Ishikawa (cell line): ENCODE measurements at regions not wholly inside any gene's neighbourhood (a gene's known extent, or its start where the extent isn't known, plus 50 kb on each side); places are given as distances from the start of the nearest gene placed in this dataset.

Experiments
- CEBPB ChIP-seq: IDR thresholded peaks from 2 replicates; pipeline ENCODE4 v1.6.1; 2012
- CREB1 ChIP-seq: IDR thresholded peaks from 2 replicates; pipeline ENCODE4 v1.6.1; 2012; ENCODE audit warnings: low read depth
- EGR1 ChIP-seq: IDR thresholded peaks from 2 replicates; pipeline ENCODE4 v1.6.1; 2012
- EP300 ChIP-seq: IDR thresholded peaks from 2 replicates; pipeline ENCODE4 v1.6.1; 2012; ENCODE audit warnings: borderline replicate concordance
- FOXM1 ChIP-seq: IDR thresholded peaks from 2 replicates; pipeline ENCODE4 v1.6.1; 2012; ENCODE audit warnings: low read depth, borderline replicate concordance
- MAX ChIP-seq: IDR thresholded peaks from 2 replicates; pipeline ENCODE4 v1.6.1; 2012
- NFIC ChIP-seq: IDR thresholded peaks from 2 replicates; pipeline ENCODE4 v1.6.1; 2012
- RAD21 ChIP-seq: IDR thresholded peaks from 2 replicates; pipeline ENCODE4 v1.6.1; 2012; ENCODE audit warnings: low read depth
- TAF1 ChIP-seq: IDR thresholded peaks from 2 replicates; pipeline ENCODE4 v1.6.1; 2012; ENCODE audit warnings: low read depth, mild to moderate bottlenecking
- TCF12 ChIP-seq: IDR thresholded peaks from 2 replicates; pipeline ENCODE4 v1.6.1; 2012; ENCODE audit warnings: low read depth
- TEAD4 ChIP-seq: IDR thresholded peaks from 2 replicates; pipeline ENCODE4 v1.6.1; 2012
- YY1 ChIP-seq: IDR thresholded peaks from 2 replicates; pipeline ENCODE4 v1.6.1; 2012; ENCODE audit warnings: low read depth
- ZBTB7A ChIP-seq: IDR thresholded peaks from 2 replicates; pipeline ENCODE4 v1.6.1; 2012; ENCODE audit warnings: low read depth
- TF ChIP-seq, protein P1 (sequence below): IDR thresholded peaks from 2 replicates; pipeline ENCODE4 v1.6.1; 2012
- TF ChIP-seq, protein P2 (sequence below): IDR thresholded peaks from 2 replicates; pipeline ENCODE4 v1.6.1; 2012; ENCODE audit warnings: low read depth, mild to moderate bottlenecking

- TF ChIP-seq CREB1: no peak
Measured at GRCh38 chr2:6111781-6112261, 419.6 kb downstream of the SOX11 start.

GRCh38 chr2:6113786-6114185, 421.6 kb downstream of the SOX11 start:
- TF ChIP-seq NFIC (no peak), EP300 (no peak), TEAD4 (no peak), CREB1 (no peak), CEBPB (no peak), YY1 (no peak), TCF12 (no peak), EGR1 (no peak), RAD21 (no peak), ZBTB7A (no peak), FOXM1 (no peak), MAX (no peak), TAF1 (no peak)
- TF ChIP-seq, protein P1, sequence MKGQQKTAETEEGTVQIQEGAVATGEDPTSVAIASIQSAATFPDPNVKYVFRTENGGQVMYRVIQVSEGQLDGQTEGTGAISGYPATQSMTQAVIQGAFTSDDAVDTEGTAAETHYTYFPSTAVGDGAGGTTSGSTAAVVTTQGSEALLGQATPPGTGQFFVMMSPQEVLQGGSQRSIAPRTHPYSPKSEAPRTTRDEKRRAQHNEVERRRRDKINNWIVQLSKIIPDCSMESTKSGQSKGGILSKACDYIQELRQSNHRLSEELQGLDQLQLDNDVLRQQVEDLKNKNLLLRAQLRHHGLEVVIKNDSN: no peak
- TF ChIP-seq, protein P2, sequence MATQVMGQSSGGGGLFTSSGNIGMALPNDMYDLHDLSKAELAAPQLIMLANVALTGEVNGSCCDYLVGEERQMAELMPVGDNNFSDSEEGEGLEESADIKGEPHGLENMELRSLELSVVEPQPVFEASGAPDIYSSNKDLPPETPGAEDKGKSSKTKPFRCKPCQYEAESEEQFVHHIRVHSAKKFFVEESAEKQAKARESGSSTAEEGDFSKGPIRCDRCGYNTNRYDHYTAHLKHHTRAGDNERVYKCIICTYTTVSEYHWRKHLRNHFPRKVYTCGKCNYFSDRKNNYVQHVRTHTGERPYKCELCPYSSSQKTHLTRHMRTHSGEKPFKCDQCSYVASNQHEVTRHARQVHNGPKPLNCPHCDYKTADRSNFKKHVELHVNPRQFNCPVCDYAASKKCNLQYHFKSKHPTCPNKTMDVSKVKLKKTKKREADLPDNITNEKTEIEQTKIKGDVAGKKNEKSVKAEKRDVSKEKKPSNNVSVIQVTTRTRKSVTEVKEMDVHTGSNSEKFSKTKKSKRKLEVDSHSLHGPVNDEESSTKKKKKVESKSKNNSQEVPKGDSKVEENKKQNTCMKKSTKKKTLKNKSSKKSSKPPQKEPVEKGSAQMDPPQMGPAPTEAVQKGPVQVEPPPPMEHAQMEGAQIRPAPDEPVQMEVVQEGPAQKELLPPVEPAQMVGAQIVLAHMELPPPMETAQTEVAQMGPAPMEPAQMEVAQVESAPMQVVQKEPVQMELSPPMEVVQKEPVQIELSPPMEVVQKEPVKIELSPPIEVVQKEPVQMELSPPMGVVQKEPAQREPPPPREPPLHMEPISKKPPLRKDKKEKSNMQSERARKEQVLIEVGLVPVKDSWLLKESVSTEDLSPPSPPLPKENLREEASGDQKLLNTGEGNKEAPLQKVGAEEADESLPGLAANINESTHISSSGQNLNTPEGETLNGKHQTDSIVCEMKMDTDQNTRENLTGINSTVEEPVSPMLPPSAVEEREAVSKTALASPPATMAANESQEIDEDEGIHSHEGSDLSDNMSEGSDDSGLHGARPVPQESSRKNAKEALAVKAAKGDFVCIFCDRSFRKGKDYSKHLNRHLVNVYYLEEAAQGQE: no peak

DNA sequence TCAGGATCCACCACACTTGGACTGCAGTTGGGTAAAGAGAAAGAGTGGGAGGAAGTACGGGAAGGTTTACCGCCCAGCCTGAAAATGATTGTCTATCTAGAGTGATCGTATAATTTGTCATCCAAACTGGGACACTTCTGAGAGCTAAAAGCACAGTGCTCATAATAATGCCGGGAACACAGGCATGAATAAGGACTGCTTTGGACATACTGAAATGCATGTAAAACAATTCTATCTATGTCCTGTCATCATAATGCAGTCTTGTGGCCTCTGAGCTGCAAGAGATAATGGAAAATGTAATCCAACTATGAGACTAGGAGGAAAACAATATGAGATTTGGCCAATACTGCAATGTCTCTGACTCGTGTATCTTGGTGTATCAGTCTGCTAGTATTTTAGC, 435.5 kb downstream of the SOX11 start:
- TF ChIP-seq EGR1 (no peak), CEBPB (no peak), MAX (no peak), TEAD4 (no peak)

- no peak for TF ChIP-seq RAD21
- TF ChIP-seq, protein P1: no peak
Measured at GRCh38 chr2:6139142-6139541, 447.0 kb downstream of the SOX11 start.

GRCh38 chr2:6139916-6140315, 447.7 kb downstream of the SOX11 start:
- TF ChIP-seq TCF12: no peak
- no peak for TF ChIP-seq TEAD4
- TF ChIP-seq CEBPB: no peak
- TF ChIP-seq, protein P2: no peak
- TF ChIP-seq EGR1: no peak
- TF ChIP-seq EP300: no peak
- TF ChIP-seq RAD21: no peak
- TF ChIP-seq CREB1: no peak
- no peak for TF ChIP-seq ZBTB7A
- TF ChIP-seq, protein P1: no peak
- no peak for TF ChIP-seq YY1

GRCh38 chr2:6140509-6140908, 448.3 kb downstream of the SOX11 start:
- no peak for TF ChIP-seq NFIC
- no peak for TF ChIP-seq MAX
- TF ChIP-seq, protein P1: no peak
- no peak for TF ChIP-seq EP300
- TF ChIP-seq EGR1: no peak
- no peak for TF ChIP-seq TEAD4
- no peak for TF ChIP-seq ZBTB7A
- TF ChIP-seq TCF12: no peak
- no peak for TF ChIP-seq CREB1
- TF ChIP-seq RAD21: no peak
- TF ChIP-seq TAF1: no peak
- TF ChIP-seq YY1: no peak
- TF ChIP-seq, protein P2: no peak
- no peak for TF ChIP-seq CEBPB
- no peak for TF ChIP-seq FOXM1
